22Rv1 (cell line): ENCODE measurements at regions not wholly inside any gene's neighbourhood (a gene's known extent, or its start where the extent isn't known, plus 50 kb on each side); places are given as distances from the start of the nearest gene placed in this dataset.

ENCODE experiments used
- CTCF ChIP-seq: fragments of 450-650 bp; IDR thresholded peaks from 2 replicates; pipeline ENCODE4 v1.5.1; 2017; ENCODE audit warnings: mild to moderate bottlenecking
- ZFX ChIP-seq: fragments of 450-650 bp; IDR thresholded peaks from 2 replicates; pipeline ENCODE4 v1.6.1; 2017; ENCODE audit warnings: antibody characterized with exemption, borderline replicate concordance

- TF ChIP-seq ZFX, result no peak
- no peak for TF ChIP-seq CTCF
Observed at GRCh38 chr16:82433042-82433441, 193.7 kb upstream of the CDH13 start.
